ENCODE measurements at regions not wholly inside any gene's neighbourhood (a gene's known extent, or its start where the extent isn't known, plus 50 kb on each side); places are given as distances from the start of the nearest gene placed in this dataset.

DNA sequence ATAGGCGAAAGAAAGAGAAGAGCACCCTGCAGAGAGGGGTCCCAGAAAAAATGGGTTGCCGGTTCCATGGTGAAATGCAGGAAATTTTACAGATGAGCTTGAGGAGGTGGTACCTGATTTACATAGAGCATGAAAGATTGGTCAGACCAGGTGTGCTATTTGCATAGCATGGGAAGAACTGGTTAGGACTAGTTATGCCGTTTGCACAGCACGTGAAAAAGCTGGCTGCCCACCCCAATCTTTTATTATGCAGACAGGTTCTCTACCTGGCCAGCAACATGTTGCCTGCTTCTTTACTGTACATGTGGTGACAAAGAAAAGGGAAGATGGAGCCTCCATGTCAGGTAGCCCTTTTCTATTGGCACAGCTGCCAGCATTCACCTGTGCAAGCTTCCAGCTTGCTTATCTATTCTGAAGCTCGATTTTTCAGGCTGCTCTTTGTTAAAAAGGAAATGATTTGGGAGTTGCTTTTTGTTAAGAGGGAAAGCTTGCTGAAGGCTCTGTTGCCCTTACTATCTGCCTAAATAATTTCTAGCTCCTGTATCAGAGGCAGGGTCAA, 62.9 kb upstream of the ELK3 start:
- ATAC-seq (no peak), DNase-seq (ENCODE audit: low spot score) (no peak)

GRCh38 chr12:96132819-96133218, 61.4 kb upstream of the ELK3 start:
- peak; percentile 55 for ATAC-seq
- DNase-seq (ENCODE audit: low spot score), result no peak

DNA sequence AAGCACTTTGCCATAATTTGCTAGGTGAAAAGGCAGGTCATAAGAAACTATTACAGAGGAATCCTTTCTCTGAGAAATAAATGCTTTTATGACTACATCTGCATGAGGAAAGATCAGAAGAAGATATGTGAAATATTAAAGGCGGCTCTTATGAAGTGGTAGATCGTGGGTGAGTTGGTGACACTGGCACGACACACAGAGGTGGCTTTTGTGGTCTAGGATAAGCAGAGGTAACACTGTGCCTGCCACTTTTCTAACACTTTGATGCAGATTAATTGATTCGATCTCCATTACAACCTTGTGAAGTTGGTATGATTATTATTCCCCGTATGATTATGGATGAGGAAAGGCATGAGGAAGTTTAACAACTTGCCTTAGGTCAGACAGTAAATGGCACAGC, 60.0 kb upstream of the ELK3 start:
- ATAC-seq (no peak), DNase-seq (ENCODE audit: low spot score) (no peak)

DNA sequence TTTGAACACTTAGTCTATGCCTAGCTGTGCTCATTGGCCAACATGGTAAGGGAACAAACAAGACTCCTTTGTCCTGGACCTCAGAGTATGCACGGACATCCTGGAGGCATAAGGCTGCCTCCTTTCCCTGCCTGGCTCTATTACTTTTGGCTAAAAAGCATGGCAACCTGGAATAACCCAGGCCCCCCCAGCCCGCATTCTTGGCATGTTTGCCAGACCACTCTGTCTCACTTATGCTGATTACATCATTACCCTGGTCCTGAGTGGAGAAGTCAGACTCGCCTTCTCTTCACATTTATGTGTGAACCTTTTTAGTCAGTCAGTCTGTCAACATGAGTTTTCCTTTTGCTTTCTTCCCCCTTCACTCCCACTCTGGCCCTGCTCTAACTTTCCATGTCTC, 58.0 kb upstream of the ELK3 start:
- DNase-seq (ENCODE audit: low spot score), result no peak
- no peak for ATAC-seq

DNA sequence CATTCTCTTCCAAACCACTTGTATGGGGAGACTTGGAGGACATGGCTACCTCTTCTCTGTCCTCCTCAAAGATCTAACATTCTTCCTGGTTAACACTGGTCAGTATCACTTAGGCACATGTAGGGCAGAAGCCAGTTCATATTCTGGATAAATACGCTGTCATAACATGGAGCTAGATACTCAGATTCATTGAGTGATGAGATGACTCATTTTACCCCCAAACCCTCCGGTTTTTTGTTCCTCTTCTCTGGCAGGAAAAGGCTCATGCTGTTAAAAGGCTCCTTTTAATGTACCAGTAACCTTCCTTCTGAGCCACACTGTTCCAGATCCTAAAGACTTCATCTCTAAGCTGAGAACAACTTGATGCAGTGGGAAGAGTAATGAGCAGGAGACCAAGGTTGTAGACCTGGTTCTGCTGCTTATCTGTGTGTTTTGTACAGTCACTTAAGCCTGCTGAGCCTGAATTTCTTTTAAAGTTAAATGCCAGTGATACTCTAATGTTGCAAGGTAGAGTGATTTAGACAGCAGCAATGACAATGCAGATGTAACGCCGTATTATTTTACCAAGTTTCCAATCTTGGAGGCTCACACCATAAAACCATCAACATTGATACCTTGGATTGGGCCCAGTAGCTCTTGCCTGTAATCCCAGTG, 57.3 kb upstream of the ELK3 start:
- ATAC-seq, result no peak
- no peak for DNase-seq (ENCODE audit: low spot score)

DNA sequence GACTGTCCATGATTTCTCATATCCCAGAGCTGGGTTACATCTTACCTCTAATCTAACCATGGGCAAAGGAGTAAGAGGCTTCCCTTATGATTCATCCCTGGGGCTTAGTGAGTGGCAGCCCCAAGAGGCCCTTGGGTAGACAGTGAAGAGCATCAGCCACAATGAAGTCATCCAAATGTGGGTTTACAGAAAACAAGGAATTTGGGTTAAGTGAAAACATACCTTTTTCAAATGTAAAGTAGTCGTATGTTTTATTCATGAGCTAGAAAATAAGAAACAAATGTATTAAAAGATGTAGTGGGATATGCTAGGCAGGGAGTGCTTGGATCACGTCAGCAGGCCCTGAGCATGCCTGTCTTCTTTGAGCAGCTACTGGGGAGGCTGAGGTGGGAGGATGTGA, 54.0 kb upstream of the ELK3 start:
- ATAC-seq, result no peak
- no peak for DNase-seq (ENCODE audit: low spot score)

DNA sequence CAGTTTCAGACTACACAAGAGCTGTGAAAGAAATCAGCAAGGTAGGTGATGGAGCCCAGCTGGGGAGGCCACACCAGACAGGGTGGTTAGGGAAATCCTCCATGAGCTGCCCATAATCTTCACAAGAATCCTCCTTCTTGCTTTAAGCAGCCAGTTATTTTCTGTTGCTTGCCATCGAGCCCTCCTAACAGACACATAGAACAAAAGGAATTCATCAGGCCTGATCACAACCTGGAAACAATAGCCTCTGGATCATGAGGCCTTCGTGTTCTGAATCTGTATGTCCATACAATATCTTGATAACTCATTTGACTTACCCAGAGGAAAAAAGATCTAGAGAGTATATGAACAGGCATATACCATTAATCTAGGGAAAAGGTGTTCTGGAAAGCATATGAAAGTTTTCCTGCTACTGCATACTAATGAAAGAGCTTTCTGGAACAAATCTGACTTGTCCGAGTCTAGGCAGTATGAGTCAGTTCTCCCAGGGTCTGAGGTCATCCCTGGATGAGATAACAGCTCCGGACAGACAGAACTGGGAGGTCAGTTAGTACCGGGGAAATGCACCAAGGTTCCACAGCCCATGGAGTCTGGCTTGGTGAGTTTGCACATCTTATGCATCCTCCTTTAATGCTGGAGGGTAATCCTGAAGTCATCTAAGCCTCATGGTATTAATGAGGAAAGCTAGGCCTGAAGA, 52.8 kb upstream of the ELK3 start:
- no peak for DNase-seq (ENCODE audit: low spot score)
- ATAC-seq, result peak; percentile 38

DNA sequence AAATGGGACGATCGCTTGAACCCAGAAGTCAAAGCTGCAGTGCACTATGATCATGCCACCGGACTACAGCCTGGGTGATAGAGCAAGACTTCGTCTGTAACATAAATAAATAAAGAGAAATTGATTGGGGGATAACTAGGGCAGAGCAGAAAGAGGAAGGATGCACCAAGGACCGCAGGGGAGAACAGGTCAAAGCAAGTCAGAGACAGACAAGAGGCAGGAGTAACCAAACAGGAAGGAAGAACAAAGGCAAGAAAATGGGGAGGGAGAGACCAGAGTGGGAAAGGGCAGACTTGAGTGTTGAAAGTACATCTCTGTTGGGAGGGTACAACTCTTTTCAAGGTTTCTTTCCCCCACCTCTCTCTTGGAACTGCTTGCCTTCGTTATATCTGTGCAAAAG, 50.8 kb upstream of the ELK3 start:
- DNase-seq (ENCODE audit: low spot score) (no peak), ATAC-seq (no peak)

- no peak for DNase-seq (ENCODE audit: low spot score)
- no peak for ATAC-seq
These were observed 50.2 kb upstream of the ELK3 start for GRCh38 chr12:96143827-96144565.
